GM18907 (cell line): ENCODE measurements at regions not wholly inside any gene's neighbourhood (a gene's known extent, or its start where the extent isn't known, plus 50 kb on each side); places are given as distances from the start of the nearest gene placed in this dataset.
A peak's percentile ranks its signal among the peaks of the same experiment; 100 is the strongest.

Experiments used
- ATAC-seq: cut with Tn5 transposase; IDR thresholded peaks from one replicate; pipeline ENCODE4 v1.9.1; 2021; ENCODE audit warnings: mild to moderate bottlenecking, moderate library complexity; ENCODE audit not compliant: unreplicated experiment

GRCh38 chr1:201681375-201681774 lies 142.4 kb downstream of the NAV1 start:
- ATAC-seq, result no peak

- no peak for ATAC-seq
Measured at GRCh38 chr1:201682964-201683363, 144.0 kb downstream of the NAV1 start.

- no peak for ATAC-seq
Measured at GRCh38 chr1:201683397-201683796, 144.5 kb downstream of the NAV1 start.

- ATAC-seq, result no peak
Measured at GRCh38 chr1:201685485-201685884, 143.5 kb upstream of the IPO9 start.

- ATAC-seq, result no peak
Measured at GRCh38 chr1:201686714-201687455, 142.1 kb upstream of the IPO9 start.

- ATAC-seq, result no peak
Measured at GRCh38 chr1:201688514-201688913, 140.4 kb upstream of the IPO9 start.

GRCh38 chr1:201689647-201690046 lies 139.3 kb upstream of the IPO9 start:
- no peak for ATAC-seq

GRCh38 chr1:201690528-201690927 lies 138.4 kb upstream of the IPO9 start:
- ATAC-seq, result no peak

- no peak for ATAC-seq
Measured at GRCh38 chr1:201691716-201692554, 137.0 kb upstream of the IPO9 start.

GRCh38 chr1:201692555-201693394 lies 136.2 kb upstream of the IPO9 start:
- no peak for ATAC-seq

- no peak for ATAC-seq
Measured at GRCh38 chr1:201693890-201694607, 134.9 kb upstream of the IPO9 start.

GRCh38 chr1:201694608-201695335 lies 134.2 kb upstream of the IPO9 start:
- ATAC-seq, result no peak

GRCh38 chr1:201695607-201696006 lies 133.3 kb upstream of the IPO9 start:
- ATAC-seq, result no peak

GRCh38 chr1:201696217-201696761 lies 132.7 kb upstream of the IPO9 start:
- no peak for ATAC-seq

- no peak for ATAC-seq
Measured at GRCh38 chr1:201697174-201697573, 131.8 kb upstream of the IPO9 start.

- ATAC-seq, result no peak
Measured at GRCh38 chr1:201701831-201702230, 127.1 kb upstream of the IPO9 start.

- no peak for ATAC-seq
Measured at GRCh38 chr1:201702936-201703335, 126.0 kb upstream of the IPO9 start.

- ATAC-seq, result peak; percentile 49
Measured at GRCh38 chr1:201703621-201704438, 125.1 kb upstream of the IPO9 start.

GRCh38 chr1:201704439-201704792 lies 124.5 kb upstream of the IPO9 start:
- ATAC-seq, result no peak
